Esophagus (tissue), 2 donors: ENCODE measurements at regions not wholly inside any gene's neighbourhood (a gene's known extent, or its start where the extent isn't known, plus 50 kb on each side); places are given as distances from the start of the nearest gene placed in this dataset.
"Not testable (repeated sequence)": the region's sequence is repeated elsewhere in the genome, so short reads cannot be mapped to it uniquely, and the experiment has no call there.

Experiments
- H3K27ac ChIP-seq, 2 donors: one replicate each; pipeline ENCODE4 v1.5.1; 2013; ENCODE audit warnings: low read depth in 2 of 2, mild to moderate bottlenecking in 2 of 2, inconsistent platforms in 1 of 2, low read length in 1 of 2, moderate library complexity in 1 of 2
- H3K27me3 ChIP-seq, 2 donors: one replicate each; pipeline ENCODE4 v1.6.1; 2013; ENCODE audit warnings: low read length in 2 of 2, control low read depth in 1 of 2, mild to moderate bottlenecking in 1 of 2; ENCODE audit not compliant: insufficient read depth in 2 of 2, control insufficient read depth in 1 of 2
- H3K36me3 ChIP-seq, 2 donors: one replicate each; pipeline ENCODE4 v1.6.1; 2013; ENCODE audit warnings: low read length in 1 of 2; ENCODE audit not compliant: control insufficient read depth in 2 of 2, insufficient read depth in 2 of 2
- H3K4me1 ChIP-seq, 2 donors: one replicate each; pipeline ENCODE4 v1.6.1; 2013; ENCODE audit warnings: low read length in 1 of 2; ENCODE audit not compliant: control insufficient read depth in 2 of 2, insufficient read depth in 2 of 2
- H3K4me3 ChIP-seq, 2 donors: one replicate each; pipeline ENCODE4 v1.5.1; 2013; ENCODE audit warnings: low read length in 2 of 2, mild to moderate bottlenecking in 2 of 2, low read depth in 1 of 2, moderate library complexity in 1 of 2
- H3K9me3 ChIP-seq, 2 donors: one replicate each; pipeline ENCODE4 v1.6.1; 2013; ENCODE audit warnings: mild to moderate bottlenecking in 2 of 2, low read depth in 1 of 2, low read length in 1 of 2, moderate library complexity in 1 of 2; ENCODE audit not compliant: control insufficient read depth in 2 of 2, insufficient read depth in 1 of 2
- WGBS, 2 donors: extraction: QIAGEN DNeasy Blood & Tissue Kit; methylation state at CpG; one replicate each; pipeline ENCODE4 v1.1.7; 2013; 5-methylcytosine and 5-hydroxymethylcytosine counted together
- donor health status: healthy with polysubstance abuse.
- donor health status: Bipolar disorder and iron deficiency.

DNA sequence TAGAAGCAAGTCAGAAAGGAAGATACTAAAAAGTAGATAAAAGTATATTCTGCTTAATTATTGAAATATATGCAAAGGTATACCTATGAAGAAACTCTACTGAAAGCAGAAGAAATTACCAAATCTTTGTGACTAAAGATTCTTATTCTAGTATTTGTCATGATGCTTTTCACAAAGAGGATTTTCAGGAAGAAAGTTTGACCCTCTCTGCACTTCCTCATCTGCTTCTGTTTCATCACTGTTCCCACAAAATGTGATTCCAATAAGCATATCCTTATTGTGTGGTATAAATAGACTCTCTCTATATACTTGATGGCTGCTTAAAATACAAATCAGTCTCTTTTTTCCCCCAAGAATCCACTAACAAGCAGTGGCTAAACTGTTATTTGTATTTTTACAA, 2139.6 kb upstream of the ACO1 start:
- Histone ChIP-seq H3K27me3 (no peaks in the 10 kb centered on the region), H3K4me1 (no peaks in the 10 kb centered on the region), H3K4me3 (no peak overlapping the region), H3K9me3 (no peaks in the 10 kb centered on the region), H3K36me3 (no peaks in the 10 kb centered on the region), H3K27ac (no peak overlapping the region)

DNA sequence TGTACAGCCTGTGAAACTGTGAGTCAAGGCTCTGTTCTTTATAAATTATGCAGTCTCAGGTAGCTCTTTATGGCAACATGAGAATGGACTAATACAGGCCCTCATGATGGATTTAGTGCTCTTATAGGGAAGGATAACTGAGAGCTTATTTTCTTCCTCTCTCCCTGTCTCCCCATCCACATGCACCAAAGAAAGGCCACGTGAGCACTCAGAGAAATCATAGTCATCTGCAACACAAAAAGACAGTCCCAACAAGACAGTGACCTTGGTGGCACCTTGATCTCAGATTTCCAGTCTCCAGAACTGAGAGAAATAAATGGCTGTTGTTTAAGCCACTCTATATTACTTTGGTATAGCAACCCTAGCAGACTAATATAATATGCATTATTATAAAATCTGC, 2133.6 kb upstream of the ACO1 start:
- Histone ChIP-seq H3K27ac (no peak overlapping the region), H3K9me3 (no peaks in the 10 kb centered on the region), H3K4me1 (no peaks in the 10 kb centered on the region), H3K27me3 (no peaks in the 10 kb centered on the region), H3K36me3 (no peaks in the 10 kb centered on the region), H3K4me3 (no peak overlapping the region)
- 29 to 48% methylated on average over 1 of the region's 1 CpG for WGBS, 2 donors

GRCh38 chr9:30258094-30258493, 2126.3 kb upstream of the ACO1 start:
- H3K27me3 ChIP-seq = no peaks in the 10 kb centered on the region
- H3K4me1 ChIP-seq = no peaks in the 10 kb centered on the region
- no peaks in the 10 kb centered on the region for H3K9me3 ChIP-seq
- no peaks in the 10 kb centered on the region for H3K36me3 ChIP-seq
- H3K27ac ChIP-seq = no peak overlapping the region
- WGBS, 2 donors = 54 to 71% methylated on average over 4 of the region's 4 CpGs
- no peak overlapping the region for H3K4me3 ChIP-seq

GRCh38 chr9:30280229-30280900, 2104.1 kb upstream of the ACO1 start:
- no peaks in the 10 kb centered on the region for H3K4me1 ChIP-seq
- no peak overlapping the region for H3K4me3 ChIP-seq
- H3K27me3 ChIP-seq = no peaks in the 10 kb centered on the region
- no peaks in the 10 kb centered on the region for H3K36me3 ChIP-seq
- 86% methylated on average over 1 of the region's 1 CpG for WGBS, 2 donors
- no peak overlapping the region for H3K27ac ChIP-seq
- no peaks in the 10 kb centered on the region for H3K9me3 ChIP-seq

DNA sequence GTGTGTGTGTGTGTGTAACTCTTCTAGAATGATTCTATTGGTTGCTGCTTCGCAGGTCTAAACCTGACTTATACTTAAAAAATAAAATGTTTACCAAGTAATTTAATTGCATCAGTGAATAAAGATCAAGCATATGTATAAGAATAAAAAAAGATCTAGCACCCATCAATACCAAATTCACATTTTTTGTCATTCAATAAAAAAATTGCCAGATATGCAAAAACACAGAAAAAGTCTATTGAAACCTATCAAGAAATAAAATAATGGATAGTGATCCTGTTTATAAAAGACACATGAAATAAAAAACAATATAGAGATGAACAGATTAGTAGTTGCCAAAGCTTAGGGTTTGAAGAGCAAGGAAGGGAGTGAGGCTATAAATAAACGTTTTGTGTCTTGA, 2095.0 kb upstream of the ACO1 start:
- no peak overlapping the region for H3K27ac ChIP-seq
- no peaks in the 10 kb centered on the region for H3K27me3 ChIP-seq
- no peaks in the 10 kb centered on the region for H3K4me1 ChIP-seq
- no peaks in the 10 kb centered on the region for H3K36me3 ChIP-seq
- H3K4me3 ChIP-seq = no peak overlapping the region
- no peaks in the 10 kb centered on the region for H3K9me3 ChIP-seq
- 62 to 69% methylated on average over 2 of the region's 2 CpGs for WGBS, 2 donors

- not testable (repeated sequence) for H3K27me3 ChIP-seq
These were observed 2092.4 kb upstream of the ACO1 start for GRCh38 chr9:30292026-30292425.

GRCh38 chr9:30293231-30293630, 2091.2 kb upstream of the ACO1 start:
- Histone ChIP-seq H3K4me1 (no peaks in the 10 kb centered on the region), H3K36me3 (no peaks in the 10 kb centered on the region), H3K4me3 (no peak overlapping the region), H3K27ac (no peak overlapping the region), H3K27me3 (no peaks in the 10 kb centered on the region), H3K9me3 (no peaks in the 10 kb centered on the region)
- 42 to 49% methylated on average over 1 of the region's 1 CpG for WGBS, 2 donors

More at GRCh38 chr9:30292026-30292425, 2092.4 kb upstream of the ACO1 start:
- not testable (repeated sequence) for H3K9me3 ChIP-seq, H3K4me1 ChIP-seq, H3K4me3 ChIP-seq, H3K36me3 ChIP-seq, H3K27ac ChIP-seq

DNA sequence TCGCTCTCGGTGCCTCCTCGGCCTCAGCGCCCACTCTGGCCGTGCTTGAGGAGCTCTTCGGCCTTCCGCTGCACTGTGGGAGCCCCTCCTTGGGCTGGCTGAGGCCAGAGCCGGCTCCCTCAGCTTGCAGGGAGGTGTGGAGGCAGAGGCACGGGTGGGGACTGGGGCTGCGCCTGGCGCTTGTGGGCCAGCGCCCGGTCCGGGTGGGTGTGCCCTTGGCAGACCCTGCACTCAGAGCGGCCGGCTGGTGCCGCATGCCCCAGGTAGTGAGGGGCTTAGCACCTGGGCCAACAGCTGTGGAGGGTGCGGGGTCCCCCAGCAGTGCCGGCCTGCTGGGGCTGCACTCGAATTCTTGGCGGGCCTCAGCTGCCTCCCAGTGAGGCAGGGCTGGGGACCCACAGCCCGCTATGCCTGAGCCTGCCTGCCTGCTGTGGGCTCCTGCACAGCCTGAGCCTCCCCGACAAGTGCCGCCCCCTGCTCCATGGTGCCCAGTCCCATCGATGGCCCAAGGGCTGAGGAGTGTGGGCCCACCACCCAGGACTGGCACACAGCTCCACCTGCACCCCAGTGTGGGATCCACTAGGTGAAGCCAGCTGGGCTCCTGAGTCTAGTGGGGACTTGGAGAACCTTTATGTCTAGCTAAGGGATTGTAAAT, 2085.2 kb upstream of the ACO1 start:
- no peak overlapping the region for H3K4me3 ChIP-seq
- WGBS, 2 donors = 95 to 97% methylated on average over 22 to 25 of the region's 25 CpGs
- H3K9me3 ChIP-seq = peaks cover 0 to 5% of the 10 kb centered on the region in 2 donors
- H3K27me3 ChIP-seq = no peaks in the 10 kb centered on the region
- H3K4me1 ChIP-seq = no peaks in the 10 kb centered on the region
- no peaks in the 10 kb centered on the region for H3K36me3 ChIP-seq
- H3K27ac ChIP-seq = no peak overlapping the region

- peaks cover 0 to 5% of the 10 kb centered on the region in 2 donors for H3K9me3 ChIP-seq
- H3K27me3 ChIP-seq = no peaks in the 10 kb centered on the region
- WGBS, 2 donors = 37 to 42% methylated on average over 5 of the region's 5 CpGs
- H3K4me3 ChIP-seq = no peak overlapping the region
- H3K36me3 ChIP-seq = no peaks in the 10 kb centered on the region
- H3K4me1 ChIP-seq = no peaks in the 10 kb centered on the region
- no peak overlapping the region for H3K27ac ChIP-seq
These were observed 2083.0 kb upstream of the ACO1 start for GRCh38 chr9:30301271-30301963.

- Histone ChIP-seq H3K27ac (no peak overlapping the region), H3K27me3 (no peaks in the 10 kb centered on the region)
- WGBS, 2 donors = 87% methylated on average over 2 of the region's 2 CpGs
These were observed 2073.7 kb upstream of the ACO1 start for GRCh38 chr9:30310711-30311110.

More at GRCh38 chr9:30310711-30311110, 2073.7 kb upstream of the ACO1 start:
- Histone ChIP-seq H3K36me3 (no peaks in the 10 kb centered on the region), H3K4me1 (no peaks in the 10 kb centered on the region), H3K9me3 (no peaks in the 10 kb centered on the region), H3K4me3 (no peak overlapping the region)
